BLaER1 treated with 17β-estradiol and CSF1 and Interleukin-3, amounts not matched to agents 10 nM and 100 nM (cell line): ENCODE measurements at regions not wholly inside any gene's neighbourhood (a gene's known extent, or its start where the extent isn't known, plus 50 kb on each side); places are given as distances from the start of the nearest gene placed in this dataset.

Experiments used
- H3K27ac ChIP-seq, 11 experiments: shearing (Covaris generic); formaldehyde crosslinking; 2 replicates each; pipeline ENCODE4 v1.8.1; 2022
- H3K27me3 ChIP-seq, 11 experiments: shearing (Covaris generic); formaldehyde crosslinking; 2 replicates each; pipeline ENCODE4 v1.8.1; 2022
- H3K36me3 ChIP-seq, 11 experiments: shearing (Covaris generic); formaldehyde crosslinking; 2 replicates each; pipeline ENCODE4 v1.8.1; 2022
- H3K4me1 ChIP-seq, 10 experiments: shearing (Covaris generic); formaldehyde crosslinking; 2 replicates each; pipeline ENCODE4 v1.8.1; 2022
- H3K4me2 ChIP-seq, 11 experiments: shearing (Covaris generic); formaldehyde crosslinking; 2 replicates each; pipeline ENCODE4 v1.8.1; 2022
- H3K4me3 ChIP-seq, 10 experiments: shearing (Covaris generic); formaldehyde crosslinking; 2 replicates each; pipeline ENCODE4 v1.8.1; 2022
- H3K9ac ChIP-seq, 11 experiments: shearing (Covaris generic); formaldehyde crosslinking; 2 replicates each; pipeline ENCODE4 v1.8.1; 2022
- H3K9me3 ChIP-seq, 11 experiments: shearing (Covaris generic); formaldehyde crosslinking; replicated peaks in 1 of 11; 2 replicates each; pipeline ENCODE4 v1.8.1; 2022
- H4K20me1 ChIP-seq, 11 experiments: shearing (Covaris generic); formaldehyde crosslinking; 2 replicates each; pipeline ENCODE4 v1.8.1; 2022
- Cebpa-rat ChIP-seq, 11 experiments: shearing (Covaris generic); IDR thresholded peaks; 2 replicates each; pipeline ENCODE4 v1.8.1; 2022

DNA sequence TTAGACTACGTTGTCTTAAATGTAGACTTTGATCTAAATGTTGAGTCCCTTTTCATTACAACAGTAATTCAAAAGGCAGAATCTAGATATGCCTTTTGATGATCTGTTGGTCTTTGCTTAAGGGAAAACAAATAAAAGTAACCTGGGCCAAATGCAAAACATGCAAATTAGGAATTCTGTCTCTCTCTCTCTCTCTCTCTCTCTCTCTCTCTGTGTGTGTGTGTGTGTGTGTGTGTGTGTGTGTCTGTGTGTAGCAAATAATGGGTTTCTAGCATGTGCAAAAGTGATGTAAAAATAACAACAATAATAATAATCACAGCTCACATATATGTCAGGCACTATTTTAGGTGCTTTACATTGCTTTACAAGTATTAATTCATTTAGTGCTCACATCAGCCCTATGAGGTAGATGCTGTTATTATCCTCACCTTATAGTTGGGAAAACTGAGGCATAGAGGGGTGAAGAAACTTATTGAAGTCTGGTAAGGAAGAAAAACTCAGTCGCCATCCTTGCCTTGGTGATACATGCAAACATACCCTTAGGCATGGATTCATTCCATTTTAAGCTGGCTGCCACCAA is 160.3 kb upstream of the ZNF217 start:
- no peak for TF ChIP-seq Cebpa-rat (IDR thresholded peaks at IDR 0.05)
- H3K27me3 ChIP-seq = no peaks in the 10 kb centered on the region
- no peak overlapping the region for H3K4me3 ChIP-seq
- H3K36me3 ChIP-seq = no peaks in the 10 kb centered on the region
- H4K20me1 ChIP-seq = no peaks in the 10 kb centered on the region
- H3K4me2 ChIP-seq = peak overlapping the region; percentile 54 to 79 (median 66)
- H3K4me1 ChIP-seq = peaks cover 49 to 85% (median 61%) of the 10 kb centered on the region in 10 experiments
- H3K9ac ChIP-seq = peak overlapping the region in 1 of 11 experiments; percentile 12; a peak in 1 of 22 replicates
- no peaks in the 10 kb centered on the region for H3K9me3 ChIP-seq
- H3K27ac ChIP-seq = peak overlapping the region in 9 of 11 experiments; percentile 22 to 66 (median 51); a peak in 13 of 22 replicates

- Histone ChIP-seq H3K9me3 (no peaks in the 10 kb centered on the region), H3K9ac (no peak overlapping the region), H4K20me1 (no peaks in the 10 kb centered on the region), H3K4me3 (no peak overlapping the region), H3K27me3 (no peaks in the 10 kb centered on the region), H3K36me3 (no peaks in the 10 kb centered on the region), H3K4me1 (peaks cover 49 to 92% (median 68%) of the 10 kb centered on the region in 10 experiments), H3K27ac (peak overlapping the region in 7 of 11 experiments; percentile 61 to 79 (median 75); a peak in 5 of 22 replicates), H3K4me2 (peak overlapping the region in 6 of 11 experiments; percentile 24 to 73 (median 62); a peak in 6 of 22 replicates)
- no peak for TF ChIP-seq Cebpa-rat (IDR thresholded peaks at IDR 0.05)
Observed at GRCh38 chr20:53752971-53753879, 159.6 kb upstream of the ZNF217 start.

DNA sequence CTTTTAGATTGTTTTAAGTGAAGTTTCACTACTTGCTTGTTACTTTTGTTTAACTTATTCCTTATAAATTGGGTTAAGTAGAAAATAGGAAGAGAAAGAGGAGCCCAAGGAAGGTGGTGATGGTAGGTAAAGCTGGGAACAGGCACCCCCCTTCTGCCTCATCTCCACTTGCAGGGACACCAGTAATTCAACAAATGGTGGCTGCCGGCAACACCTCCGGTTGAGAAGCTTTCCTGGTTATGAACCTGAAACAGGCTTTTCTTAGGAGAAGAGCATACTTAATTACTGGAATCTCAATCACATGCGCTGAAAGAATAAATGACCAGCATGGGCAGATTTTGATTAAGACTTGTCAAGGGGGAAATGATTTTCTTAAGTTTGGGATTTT is 158.9 kb upstream of the ZNF217 start:
- peaks cover 49 to 92% (median 69%) of the 10 kb centered on the region in 10 experiments for H3K4me1 ChIP-seq
- no peaks in the 10 kb centered on the region for H3K36me3 ChIP-seq
- H3K4me2 ChIP-seq = peak overlapping the region in 10 of 11 experiments; percentile 25 to 73 (median 60); a peak in 16 of 22 replicates
- H3K27me3 ChIP-seq = no peaks in the 10 kb centered on the region
- H3K9me3 ChIP-seq = no peaks in the 10 kb centered on the region
- no peak for TF ChIP-seq Cebpa-rat (IDR thresholded peaks at IDR 0.05)
- H4K20me1 ChIP-seq = no peaks in the 10 kb centered on the region
- H3K4me3 ChIP-seq = no peak overlapping the region
- peak overlapping the region; percentile 28 to 79 (median 73); a peak in 16 of 22 replicates for H3K27ac ChIP-seq
- H3K9ac ChIP-seq = no peak overlapping the region

DNA sequence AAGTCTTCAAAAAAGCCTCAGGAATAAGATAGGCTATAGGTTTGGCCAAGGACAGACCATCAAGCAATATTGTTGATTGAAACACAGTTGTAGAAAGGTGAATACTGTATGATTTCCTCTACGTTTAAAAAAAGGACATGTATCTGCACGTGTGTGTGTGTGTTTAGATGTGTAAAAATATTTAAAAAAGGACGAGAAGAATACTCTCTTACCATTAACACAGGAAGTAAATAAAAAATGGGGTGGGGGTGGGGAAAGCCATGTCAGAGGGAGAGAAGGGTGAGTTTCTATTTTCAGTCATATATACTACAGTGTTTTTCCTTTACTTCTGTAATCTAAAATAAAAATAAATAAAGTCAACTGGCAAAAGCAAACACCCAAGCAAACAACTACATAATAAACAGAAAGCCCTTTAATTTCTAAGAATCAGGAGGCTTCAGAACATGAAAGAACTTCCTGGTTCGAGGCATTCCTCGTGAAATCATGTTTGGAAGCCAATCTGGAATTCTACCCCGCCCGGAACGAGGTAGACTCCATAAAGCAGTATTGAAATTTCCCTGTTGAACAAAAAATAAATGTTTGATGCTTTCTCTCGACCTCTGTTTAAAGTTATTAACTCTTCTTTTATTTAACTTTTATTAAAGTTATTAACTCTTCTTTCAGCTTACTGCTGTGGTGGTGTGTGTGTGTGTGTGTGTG is 158.1 kb upstream of the ZNF217 start:
- Histone ChIP-seq H3K4me2 (peak overlapping the region; percentile 51 to 73 (median 60)), H3K27ac (peak overlapping the region; percentile 28 to 79 (median 73); a peak in 21 of 22 replicates), H3K27me3 (no peaks in the 10 kb centered on the region), H3K36me3 (no peaks in the 10 kb centered on the region), H3K4me3 (no peak overlapping the region), H3K4me1 (peaks cover 49 to 84% (median 67%) of the 10 kb centered on the region in 10 experiments), H4K20me1 (no peaks in the 10 kb centered on the region), H3K9ac (peak overlapping the region; percentile 8 to 68 (median 55); a peak in 19 of 22 replicates), H3K9me3 (peaks cover 0 to 4% (median 0%) of the 10 kb centered on the region in 11 experiments; a peak in 2 of 22 replicates)
- TF ChIP-seq Cebpa-rat (IDR thresholded peaks at IDR 0.05) = no peak

DNA sequence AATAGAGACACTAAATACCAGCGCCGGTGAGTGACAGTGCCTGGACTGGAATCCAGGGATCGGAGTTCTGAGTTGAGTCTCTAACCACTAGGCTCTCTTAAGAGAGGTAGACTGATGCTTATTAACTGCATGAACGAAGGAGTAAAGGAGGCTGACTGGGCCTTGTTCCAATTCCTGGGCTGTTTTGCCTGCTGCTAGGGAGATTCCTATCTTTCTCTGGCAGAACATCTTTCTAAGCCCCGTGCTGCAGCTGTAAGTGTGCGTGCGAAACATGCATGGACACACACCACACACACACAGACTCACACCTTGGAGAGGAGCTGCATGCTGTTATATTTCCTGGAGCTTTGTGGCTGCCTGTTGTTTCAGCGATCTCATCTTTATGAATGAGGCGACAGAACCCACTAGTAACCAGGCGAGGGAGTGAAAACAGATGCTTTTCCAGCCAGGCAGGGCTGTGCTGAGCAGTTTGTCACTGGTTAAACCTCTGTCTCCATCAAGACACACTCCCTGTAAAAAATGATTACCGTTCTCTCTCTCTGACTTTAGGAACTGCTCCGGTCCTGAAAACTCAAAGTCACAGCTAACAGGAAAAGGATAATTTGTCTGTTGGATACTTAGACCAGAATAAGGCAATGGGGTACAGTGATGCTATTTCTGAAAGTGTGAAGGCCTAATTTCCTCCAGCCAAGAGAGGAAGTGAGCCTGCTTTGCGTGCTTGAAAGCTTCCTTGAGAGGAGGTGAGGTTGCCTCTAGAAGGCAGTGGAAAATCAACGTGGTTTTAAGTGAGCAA is 157.4 kb upstream of the ZNF217 start:
- no peak for TF ChIP-seq Cebpa-rat (IDR thresholded peaks at IDR 0.05)
- H3K4me2 ChIP-seq = peak overlapping the region; percentile 51 to 73 (median 60)
- no peaks in the 10 kb centered on the region for H3K27me3 ChIP-seq
- H3K9ac ChIP-seq = peak overlapping the region; percentile 8 to 68 (median 55); a peak in 20 of 22 replicates
- H3K4me3 ChIP-seq = no peak overlapping the region
- peaks cover 0 to 9% (median 0%) of the 10 kb centered on the region in 11 experiments; a peak in 2 of 22 replicates for H3K9me3 ChIP-seq
- H3K4me1 ChIP-seq = peaks cover 49 to 78% (median 67%) of the 10 kb centered on the region in 10 experiments
- no peaks in the 10 kb centered on the region for H3K36me3 ChIP-seq
- peak overlapping the region; percentile 28 to 79 (median 73); a peak in 21 of 22 replicates for H3K27ac ChIP-seq
- H4K20me1 ChIP-seq = no peaks in the 10 kb centered on the region

- no peaks in the 10 kb centered on the region for H3K36me3 ChIP-seq
- no peak overlapping the region for H3K4me3 ChIP-seq
- TF ChIP-seq Cebpa-rat (IDR thresholded peaks at IDR 0.05) = no peak
- H3K4me1 ChIP-seq = peaks cover 37 to 70% (median 57%) of the 10 kb centered on the region in 10 experiments
- H3K27me3 ChIP-seq = no peaks in the 10 kb centered on the region
- peak overlapping the region in 7 of 11 experiments; percentile 0 to 59 (median 22); a peak in 9 of 22 replicates for H3K4me2 ChIP-seq
- H3K9me3 ChIP-seq = peaks cover 0 to 9% (median 0%) of the 10 kb centered on the region in 11 experiments; a peak in 2 of 22 replicates
- H3K9ac ChIP-seq = no peak overlapping the region; a peak in 1 of 22 replicates
- H3K27ac ChIP-seq = peak overlapping the region in 5 of 11 experiments; percentile 8 to 31 (median 17); a peak in 4 of 22 replicates
- no peaks in the 10 kb centered on the region for H4K20me1 ChIP-seq
Observed at GRCh38 chr20:53749499-53749898, 155.9 kb upstream of the ZNF217 start.

DNA sequence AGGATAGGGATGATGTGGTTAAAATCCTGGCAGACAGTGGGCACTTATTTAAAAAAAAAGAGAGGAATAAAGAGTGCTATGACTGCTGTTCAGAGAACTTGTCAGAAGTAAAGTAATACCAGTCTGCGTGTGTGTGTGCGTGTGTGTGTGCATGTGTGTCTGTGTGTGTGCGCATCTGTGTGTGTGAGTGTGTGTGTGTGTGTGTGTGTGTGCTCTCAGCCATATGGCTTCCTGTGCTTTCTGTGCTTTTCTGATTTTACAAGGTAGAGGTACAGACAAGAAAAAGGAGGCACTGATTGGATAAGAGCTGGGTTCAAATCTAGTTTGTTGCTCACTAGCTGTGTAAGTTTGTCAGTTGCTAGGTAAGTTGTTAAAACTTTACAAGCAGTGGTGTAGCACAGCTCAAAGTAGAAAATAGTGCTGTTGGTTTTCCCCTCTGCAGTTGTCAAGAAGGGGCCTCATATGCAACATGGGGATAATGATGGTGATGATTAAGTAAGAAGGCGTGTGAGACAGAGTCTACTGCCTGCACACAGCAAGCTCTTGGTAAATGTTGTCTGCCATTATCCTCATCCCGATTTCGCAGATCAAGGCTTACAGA is 155.3 kb upstream of the ZNF217 start:
- Histone ChIP-seq H4K20me1 (no peaks in the 10 kb centered on the region), H3K4me2 (peak overlapping the region in 6 of 11 experiments; percentile 0 to 59 (median 22); a peak in 9 of 22 replicates), H3K9ac (no peak overlapping the region; a peak in 1 of 22 replicates), H3K9me3 (peaks cover 0 to 9% (median 0%) of the 10 kb centered on the region in 11 experiments; a peak in 2 of 22 replicates), H3K27ac (peak overlapping the region in 5 of 11 experiments; percentile 8 to 31 (median 13); a peak in 7 of 22 replicates), H3K4me1 (peaks cover 31 to 69% (median 52%) of the 10 kb centered on the region in 10 experiments), H3K4me3 (no peak overlapping the region), H3K36me3 (no peaks in the 10 kb centered on the region), H3K27me3 (no peaks in the 10 kb centered on the region)
- TF ChIP-seq Cebpa-rat (IDR thresholded peaks at IDR 0.05) = no peak
